Loucy (cell line): ENCODE measurements at regions not wholly inside any gene's neighbourhood (a gene's known extent, or its start where the extent isn't known, plus 50 kb on each side); places are given as distances from the start of the nearest gene placed in this dataset.

Experiments used
- CTCF ChIP-seq: fragments of 200-600 bp; sonication (generic); conservative IDR thresholded peaks from 2 replicates; pipeline ENCODE4 v1.5.1; 2014; ENCODE audit warnings: mild to moderate bottlenecking, antibody characterized with exemption, low read length
- EZH2phosphoT487 ChIP-seq: fragments of 200-600 bp; IDR thresholded peaks from 2 replicates; pipeline ENCODE4 v1.6.1; 2018; ENCODE audit warnings: antibody characterized with exemption, mild to moderate bottlenecking, moderate library complexity, borderline replicate concordance

GRCh38 chr7:130880668-130881067 lies 146.7 kb upstream of the KLF14 start:
- TF ChIP-seq CTCF (no peak), EZH2phosphoT487 (no peak)
